B cell (primary cell): ENCODE measurements at regions not wholly inside any gene's neighbourhood (a gene's known extent, or its start where the extent isn't known, plus 50 kb on each side); places are given as distances from the start of the nearest gene placed in this dataset.
"Not testable (repeated sequence)": the region's sequence is repeated elsewhere in the genome, so short reads cannot be mapped to it uniquely, and the experiment has no call there.

Source experiments
- ATAC-seq: fragments of 200-7000 bp; cut with Tn5 transposase; one replicate; pipeline ENCODE4 v1.10.0; 2021; ENCODE audit warnings: low read depth, mild to moderate bottlenecking, moderate number of reproducible peaks, moderate library complexity
- CTCF ChIA-PET: fragments of 350-600 bp; sonication (Branson Sonifier 250); formaldehyde crosslinking; loops from one replicate; lab custom pipeline; 2021; ENCODE audit warnings: antibody characterized with exemption, inconsistent platforms; lab: Charles Lee
- POLR2A ChIA-PET: fragments of 350-600 bp; sonication (Branson Sonifier 250); formaldehyde crosslinking; loops from one replicate; lab custom pipeline; 2021; ENCODE audit warnings: antibody characterized with exemption; lab: Charles Lee
- DNase-seq: peaks from one replicate; pipeline ENCODE4 v3.0.0; 2013
- H2AFZ ChIP-seq: 2 replicates; pipeline ENCODE4 v1.6.1; 2012; ENCODE audit warnings: mild to moderate bottlenecking, low read depth, low read length; ENCODE audit not compliant: insufficient read depth, poor library complexity, severe bottlenecking
- H3K27ac ChIP-seq, 2 donors: 1 replicate in 1 of 2; 2 replicates in 1 of 2; pipeline ENCODE4 v1.5.1; 2012 to 2013; ENCODE audit warnings: low read length in 2 of 2, mild to moderate bottlenecking in 2 of 2, moderate library complexity in 1 of 2
- H3K27me3 ChIP-seq, 4 experiments: fragments of 200-600 bp in 1 of 4; sonication (generic) in 1 of 4; replicated peaks in 1 of 4; 1 replicate in 2 of 4; 2 replicates in 2 of 4; pipeline versions ENCODE4 v1.6.1 to v1.7.0; 2013 to 2016; ENCODE audit warnings: low read length in 3 of 4, mild to moderate bottlenecking in 2 of 4, mixed read lengths in 1 of 4, moderate library complexity in 1 of 4; ENCODE audit not compliant: insufficient read depth in 4 of 4, control insufficient read depth in 3 of 4; ENCODE audit errors: control extremely low read depth in 1 of 4
- H3K36me3 ChIP-seq, 2 experiments: replicated peaks in 1 of 2; 1 replicate in 1 of 2; 2 replicates in 1 of 2; pipeline versions ENCODE4 v1.6.1 to v1.7.1; 2013; ENCODE audit warnings: low read length in 1 of 2; ENCODE audit not compliant: insufficient read depth in 2 of 2, control insufficient read depth in 1 of 2; ENCODE audit errors: control extremely low read depth in 1 of 2, extremely low read depth in 1 of 2
- H3K4me1 ChIP-seq, 2 donors: fragments of 200-600 bp in 1 of 2; sonication (generic) in 1 of 2; 1 replicate in 1 of 2; 2 replicates in 1 of 2; pipeline versions ENCODE4 v1.5.1 to v1.6.1; 2013 to 2017; ENCODE audit warnings: low read length in 2 of 2; ENCODE audit not compliant: control insufficient read depth in 2 of 2, insufficient read depth in 2 of 2
- H3K4me2 ChIP-seq: replicated peaks from 2 replicates; pipeline ENCODE3; 2012; ENCODE audit warnings: mild to moderate bottlenecking, low read depth, low read length; ENCODE audit not compliant: poor library complexity, severe bottlenecking
- H3K4me3 ChIP-seq, 5 experiments: fragments of 200-600 bp in 1 of 5; sonication (generic) in 1 of 5; 1 replicate in 3 of 5; 2 replicates in 2 of 5; pipeline versions ENCODE4 v1.5.1 to v1.7.0; 2011 to 2016; ENCODE audit warnings: low read length in 4 of 5, mild to moderate bottlenecking in 4 of 5, low read depth in 2 of 5, control low read depth in 1 of 5, moderate library complexity in 1 of 5; ENCODE audit not compliant: insufficient read depth in 1 of 5; ENCODE audit errors: control extremely low read depth in 1 of 5, extremely low read depth in 1 of 5
- H3K79me2 ChIP-seq: fragments of 200-600 bp; sonication (generic); one replicate; pipeline ENCODE4 v1.6.0; 2016; ENCODE audit warnings: low read length; ENCODE audit not compliant: control insufficient read depth, insufficient read depth
- H3K9ac ChIP-seq: fragments of 200-600 bp; sonication (generic); 2 replicates; pipeline ENCODE4 v1.6.1; 2017; ENCODE audit warnings: mild to moderate bottlenecking, low read length, moderate library complexity
- H3K9me3 ChIP-seq, 3 donors: one replicate each; pipeline versions ENCODE4 v1.6.1 to v1.7.1; 2013; ENCODE audit warnings: low read length in 2 of 3; ENCODE audit not compliant: control insufficient read depth in 2 of 3, insufficient read depth in 1 of 3; ENCODE audit errors: control extremely low read depth in 1 of 3
- H4K20me1 ChIP-seq: 2 replicates; pipeline ENCODE4 v1.6.0; 2012; ENCODE audit warnings: mild to moderate bottlenecking, low read length; ENCODE audit not compliant: insufficient read depth, control insufficient read depth, poor library complexity, severe bottlenecking
- H3K27ac Mint-ChIP-seq: one replicate; pipeline ENCODE4 v1.8.0; 2021; ENCODE audit warnings: mixed read lengths
- H3K27me3 Mint-ChIP-seq: one replicate; pipeline ENCODE4 v1.8.0; 2021; ENCODE audit warnings: mixed read lengths
- H3K4me1 Mint-ChIP-seq: one replicate; pipeline ENCODE4 v1.8.0; 2021; ENCODE audit warnings: mixed read lengths
- H3K4me3 Mint-ChIP-seq: one replicate; pipeline ENCODE4 v1.8.0; 2021; ENCODE audit warnings: mixed read lengths
- H3K9me3 Mint-ChIP-seq: one replicate; pipeline ENCODE4 v1.8.0; 2022; ENCODE audit warnings: mixed read lengths; ENCODE audit not compliant: insufficient read depth
- WGBS: methylation state at CpG from one replicate; pipeline ENCODE4 v1.1.5; 2013; ENCODE audit warnings: missing lambda C conversion rate; ENCODE audit not compliant: insufficient coverage; 5-methylcytosine and 5-hydroxymethylcytosine counted together
- intact Hi-C: fragments of 100-400 bp; cut with micrococcal nuclease; formaldehyde crosslinking; loops from one replicate; pipeline ENCODE4 v1.10.0; 2022

DNA sequence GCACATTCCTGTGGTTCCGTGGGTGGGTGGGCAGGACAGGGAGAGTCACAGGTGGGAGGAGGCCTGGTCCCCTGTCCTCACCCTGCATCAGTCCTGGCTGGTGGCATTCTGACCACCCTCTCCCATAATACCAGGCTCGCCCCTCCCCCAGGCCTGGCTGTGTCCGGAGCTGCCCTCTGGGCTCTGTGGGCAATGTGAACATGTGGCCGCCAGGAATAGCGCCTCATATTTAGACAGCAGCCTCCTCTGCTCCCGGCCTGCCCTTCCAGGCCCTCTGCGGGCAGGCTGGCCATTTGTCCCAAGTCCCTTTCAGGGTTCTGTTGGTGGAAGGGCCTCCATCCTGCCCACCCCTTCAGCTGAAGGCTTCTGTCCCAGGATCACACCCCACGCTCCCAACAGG, 4482.2 kb upstream of the TPTE start:
- H3K27ac ChIP-seq, ATAC-seq, H3K4me1 Mint-ChIP-seq, H2AFZ ChIP-seq, DNase-seq, H4K20me1 ChIP-seq, intact Hi-C loops, H3K79me2 ChIP-seq, H3K36me3 ChIP-seq, POLR2A ChIA-PET, H3K9ac ChIP-seq, H3K27me3 ChIP-seq, CTCF ChIA-PET, H3K27me3 Mint-ChIP-seq, H3K4me1 ChIP-seq, H3K9me3 Mint-ChIP-seq, H3K4me2 ChIP-seq, H3K4me3 Mint-ChIP-seq, H3K9me3 ChIP-seq, H3K27ac Mint-ChIP-seq, H3K4me3 ChIP-seq: not testable (repeated sequence)
- no CpG with 5 or more reads among the region's 8 CpGs for WGBS

DNA sequence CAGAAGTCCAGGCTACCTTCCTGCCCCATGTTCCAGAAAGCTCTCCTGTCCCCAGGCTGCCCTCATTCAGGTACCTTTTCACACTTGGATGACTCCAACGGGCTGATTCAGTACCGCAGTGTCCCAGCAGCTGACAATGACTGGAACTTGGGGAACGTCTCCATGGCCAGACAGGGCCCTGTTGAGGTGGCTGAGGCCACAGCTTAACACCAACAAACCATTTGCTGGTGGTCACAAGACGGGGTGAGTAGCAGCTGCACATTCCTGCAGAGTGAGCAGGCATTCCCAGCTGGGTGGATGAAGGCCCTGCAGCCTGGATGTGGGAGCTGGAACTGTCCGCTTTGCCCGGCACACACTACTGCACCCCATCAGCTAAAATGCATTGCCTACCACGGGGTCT, 4481.3 kb upstream of the TPTE start:
- POLR2A ChIA-PET, H3K4me3 Mint-ChIP-seq, H3K9me3 ChIP-seq, DNase-seq, H2AFZ ChIP-seq, H3K4me2 ChIP-seq, H3K9me3 Mint-ChIP-seq, H4K20me1 ChIP-seq, intact Hi-C loops, H3K9ac ChIP-seq, ATAC-seq, H3K4me3 ChIP-seq, H3K36me3 ChIP-seq, H3K27me3 ChIP-seq, H3K4me1 Mint-ChIP-seq, H3K27ac ChIP-seq, H3K79me2 ChIP-seq, H3K27me3 Mint-ChIP-seq, H3K27ac Mint-ChIP-seq, CTCF ChIA-PET, H3K4me1 ChIP-seq: not testable (repeated sequence)
- WGBS: no CpG with 5 or more reads among the region's 7 CpGs

DNA sequence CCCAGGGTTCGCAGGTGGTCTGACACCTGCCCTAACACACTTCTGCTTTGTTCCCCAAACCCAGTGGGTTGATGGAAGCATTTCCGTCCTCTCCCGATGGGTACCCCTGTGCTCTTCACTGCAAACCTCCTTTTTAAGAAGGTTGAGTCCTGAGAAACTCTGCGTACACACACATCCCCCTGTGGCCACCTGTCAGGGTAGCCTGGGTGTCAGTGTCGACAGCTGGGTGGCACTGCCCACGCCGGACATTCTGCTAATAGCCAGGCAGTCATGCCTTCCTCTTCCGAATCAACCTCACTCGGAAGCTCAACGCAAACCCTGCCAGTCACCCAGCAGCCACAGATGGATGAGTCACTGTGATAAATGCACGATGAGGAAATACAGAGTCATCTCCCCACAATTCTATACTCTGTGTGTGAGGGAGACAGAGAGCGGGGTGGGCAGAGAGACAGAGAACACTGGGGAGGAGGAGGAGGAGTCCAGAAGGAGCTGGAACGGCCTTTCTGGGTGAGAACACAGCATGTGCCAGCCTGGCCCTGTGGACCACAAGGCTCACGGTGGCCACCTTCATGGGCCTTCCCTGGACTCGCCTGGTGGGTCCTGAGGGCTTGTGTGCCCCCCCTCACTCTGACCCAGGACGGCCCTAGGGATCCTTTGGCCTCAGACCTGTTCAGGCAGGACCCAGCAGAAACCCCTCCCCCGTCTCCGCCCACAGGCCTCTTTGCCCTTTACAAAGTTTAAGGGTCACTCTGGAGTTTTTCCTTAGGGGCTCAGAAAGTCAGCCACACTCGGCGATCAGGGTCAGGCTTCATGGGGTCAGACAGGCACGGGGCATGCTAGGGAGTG, 4477.7 kb upstream of the TPTE start:
- DNase-seq, H3K4me1 Mint-ChIP-seq, H3K9me3 ChIP-seq, H4K20me1 ChIP-seq, H3K36me3 ChIP-seq, H3K9me3 Mint-ChIP-seq, H3K27me3 Mint-ChIP-seq, H3K4me1 ChIP-seq, CTCF ChIA-PET, H3K4me3 Mint-ChIP-seq, ATAC-seq, H3K4me2 ChIP-seq, H3K9ac ChIP-seq, H3K79me2 ChIP-seq, H3K27ac ChIP-seq, intact Hi-C loops, POLR2A ChIA-PET, H3K27me3 ChIP-seq, H3K4me3 ChIP-seq, H3K27ac Mint-ChIP-seq, H2AFZ ChIP-seq: not testable (repeated sequence)
- no CpG with 5 or more reads among the region's 21 CpGs for WGBS

DNA sequence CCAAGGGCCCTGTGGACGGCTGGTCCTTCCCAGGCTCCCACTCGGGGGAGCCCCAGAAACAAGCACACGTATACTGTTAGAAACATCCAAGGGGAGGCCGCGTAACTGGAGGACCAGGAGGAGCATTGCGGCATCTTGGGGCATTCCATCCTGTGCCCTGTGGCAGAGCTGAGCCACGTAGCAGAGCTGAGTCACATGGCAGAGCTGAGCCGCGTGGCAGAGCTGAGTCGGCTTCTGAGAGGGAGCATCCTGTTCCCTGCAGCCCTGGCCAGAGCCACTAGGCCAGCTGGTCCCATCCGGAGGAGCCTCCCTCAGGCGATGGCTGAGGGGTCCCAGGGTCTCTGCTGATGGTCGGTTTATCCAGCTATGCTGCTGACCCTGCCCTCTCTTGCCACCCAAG, 4476.7 kb upstream of the TPTE start:
- ATAC-seq, intact Hi-C loops, H4K20me1 ChIP-seq, POLR2A ChIA-PET, H3K4me3 ChIP-seq, H3K79me2 ChIP-seq, H3K36me3 ChIP-seq, H3K9ac ChIP-seq, H3K9me3 Mint-ChIP-seq, H3K4me3 Mint-ChIP-seq, H3K4me1 Mint-ChIP-seq, H2AFZ ChIP-seq, CTCF ChIA-PET, H3K27me3 ChIP-seq, H3K27ac ChIP-seq, H3K4me1 ChIP-seq, DNase-seq, H3K27me3 Mint-ChIP-seq, H3K4me2 ChIP-seq, H3K27ac Mint-ChIP-seq, H3K9me3 ChIP-seq: not testable (repeated sequence)
- WGBS: no CpG with 5 or more reads among the region's 13 CpGs
